ENCODE measurements at regions not wholly inside any gene's neighbourhood (a gene's known extent, or its start where the extent isn't known, plus 50 kb on each side); places are given as distances from the start of the nearest gene placed in this dataset.

GRCh38 chr3:16667633-16668032, 62.4 kb upstream of the DAZL start:
- TF ChIP-seq CTCF (conservative IDR thresholded peaks at IDR 0.05) (no peak), ZFX (IDR thresholded peaks at IDR 0.05) (no peak)
